Neural progenitor cell (in vitro differentiated cells): ENCODE measurements at regions not wholly inside any gene's neighbourhood (a gene's known extent, or its start where the extent isn't known, plus 50 kb on each side); places are given as distances from the start of the nearest gene placed in this dataset.

Source experiments
- EZH2 ChIP-seq: fragments of 200-600 bp; sonication (generic); IDR thresholded peaks from 2 replicates; pipeline ENCODE4 v1.6.1; 2017; ENCODE audit warnings: antibody characterized with exemption, mild to moderate bottlenecking, moderate library complexity
- EZH2phosphoT487 ChIP-seq: fragments of 200-600 bp; sonication (generic); IDR thresholded peaks from 2 replicates; pipeline ENCODE4 v1.6.1; 2017; ENCODE audit warnings: antibody characterized with exemption
- TF ChIP-seq, protein P1 (sequence below): fragments of 200-600 bp; sonication (generic); IDR thresholded peaks from 2 replicates; pipeline ENCODE4 v1.5.1; 2017; ENCODE audit warnings: antibody characterized with exemption, mild to moderate bottlenecking

DNA sequence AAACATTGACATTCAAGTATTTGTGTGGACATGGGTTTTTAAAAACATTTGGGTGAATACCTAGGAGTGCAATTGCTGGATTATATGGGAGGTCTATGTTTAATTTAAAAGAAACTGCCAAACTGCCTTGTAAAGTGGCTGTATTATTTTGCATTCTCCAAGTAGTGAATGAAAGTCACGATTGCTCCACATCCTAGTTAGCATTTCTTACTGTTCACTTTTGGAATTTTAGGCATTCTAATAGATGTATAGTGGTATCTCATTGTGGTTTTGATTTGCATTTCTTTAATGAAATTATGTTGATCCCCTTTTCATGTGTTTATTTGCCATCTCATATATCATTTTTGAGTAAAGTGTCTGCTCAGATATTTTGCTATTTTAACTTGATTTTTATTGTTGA, 159.5 kb downstream of the FOXG1 start:
- TF ChIP-seq, protein P1, sequence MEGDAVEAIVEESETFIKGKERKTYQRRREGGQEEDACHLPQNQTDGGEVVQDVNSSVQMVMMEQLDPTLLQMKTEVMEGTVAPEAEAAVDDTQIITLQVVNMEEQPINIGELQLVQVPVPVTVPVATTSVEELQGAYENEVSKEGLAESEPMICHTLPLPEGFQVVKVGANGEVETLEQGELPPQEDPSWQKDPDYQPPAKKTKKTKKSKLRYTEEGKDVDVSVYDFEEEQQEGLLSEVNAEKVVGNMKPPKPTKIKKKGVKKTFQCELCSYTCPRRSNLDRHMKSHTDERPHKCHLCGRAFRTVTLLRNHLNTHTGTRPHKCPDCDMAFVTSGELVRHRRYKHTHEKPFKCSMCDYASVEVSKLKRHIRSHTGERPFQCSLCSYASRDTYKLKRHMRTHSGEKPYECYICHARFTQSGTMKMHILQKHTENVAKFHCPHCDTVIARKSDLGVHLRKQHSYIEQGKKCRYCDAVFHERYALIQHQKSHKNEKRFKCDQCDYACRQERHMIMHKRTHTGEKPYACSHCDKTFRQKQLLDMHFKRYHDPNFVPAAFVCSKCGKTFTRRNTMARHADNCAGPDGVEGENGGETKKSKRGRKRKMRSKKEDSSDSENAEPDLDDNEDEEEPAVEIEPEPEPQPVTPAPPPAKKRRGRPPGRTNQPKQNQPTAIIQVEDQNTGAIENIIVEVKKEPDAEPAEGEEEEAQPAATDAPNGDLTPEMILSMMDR = no peak
- TF ChIP-seq EZH2 (no peak), EZH2phosphoT487 (no peak)
